ENCODE measurements at regions not wholly inside any gene's neighbourhood (a gene's known extent, or its start where the extent isn't known, plus 50 kb on each side); places are given as distances from the start of the nearest gene placed in this dataset.

DNA sequence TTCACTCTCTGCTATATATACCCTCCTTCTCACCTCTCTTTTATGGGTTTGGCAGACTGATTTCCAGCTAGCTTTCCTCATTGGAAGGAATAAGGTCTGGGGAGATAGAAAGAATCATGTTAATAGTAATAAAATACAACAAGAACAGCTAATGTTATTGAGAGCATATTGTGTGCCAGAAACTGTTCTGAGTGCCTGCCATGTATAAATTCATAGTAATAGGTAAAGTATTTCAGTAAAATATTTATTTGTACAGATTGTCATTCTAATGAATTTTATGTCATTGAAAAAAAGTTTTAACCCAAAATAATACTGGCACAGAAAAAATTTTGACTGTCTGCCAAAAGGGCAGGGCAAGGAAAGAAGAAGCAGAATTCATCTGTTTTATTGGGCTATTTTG is 834.9 kb upstream of the ZNF608 start:
- DNase-seq (no peak), ATAC-seq (ENCODE audit: low read depth in 2 of 2) (no peak)
- peaks cover 0 to 10% (median 3%) of the 10 kb centered on the region in 7 donors for H3K9me3 Mint-ChIP-seq
- no peaks in the 10 kb centered on the region for H3K4me1 ChIP-seq (ENCODE audit: control insufficient read depth, insufficient read depth, low read length, poor library complexity, severe bottlenecking)
- H3K4me3 ChIP-seq (ENCODE audit: low read depth, low read length) = no peak overlapping the region
- H3K4me3 Mint-ChIP-seq = no peak overlapping the region
- no peaks in the 10 kb centered on the region for H3K27me3 ChIP-seq (ENCODE audit: control insufficient read depth, insufficient read depth, low read length)
- H3K27ac Mint-ChIP-seq = no peak overlapping the region
- H3K4me1 Mint-ChIP-seq = no peaks in the 10 kb centered on the region
- no peaks in the 10 kb centered on the region for H3K27me3 Mint-ChIP-seq
- no peaks in the 10 kb centered on the region for H3K36me3 ChIP-seq (ENCODE audit: control insufficient read depth, insufficient read depth, low read length)
- no peaks in the 10 kb centered on the region for H3K9me3 ChIP-seq (ENCODE audit: control insufficient read depth in 2 of 2, low read length in 2 of 2)
- H3K36me3 Mint-ChIP-seq = no peaks in the 10 kb centered on the region
- no peak overlapping the region for H3K27ac ChIP-seq (ENCODE audit: insufficient read depth, low read length, poor library complexity, severe bottlenecking)

DNA sequence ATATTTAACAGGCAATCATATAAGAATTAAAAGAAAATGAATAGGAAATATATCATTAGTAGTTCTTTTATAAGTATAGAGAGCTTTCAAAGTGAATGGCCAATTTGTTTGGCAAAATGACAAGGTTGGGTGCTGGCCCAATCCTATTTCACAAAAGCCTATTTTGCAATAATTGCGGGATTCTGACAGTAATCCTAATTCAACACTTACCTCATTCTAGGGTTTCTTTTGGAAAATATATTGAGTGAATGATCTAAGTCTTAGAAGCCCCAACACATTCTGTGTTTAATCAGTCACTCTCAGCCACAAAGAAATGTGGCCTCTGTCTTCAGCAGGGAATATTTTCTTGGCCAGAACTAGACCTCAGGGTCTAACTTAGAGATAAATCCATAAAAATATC is 835.9 kb upstream of the ZNF608 start:
- Mint-ChIP-seq H3K9me3 (peaks cover 0 to 10% (median 5%) of the 10 kb centered on the region in 7 donors), H3K4me1 (no peaks in the 10 kb centered on the region), H3K27me3 (no peaks in the 10 kb centered on the region), H3K36me3 (no peaks in the 10 kb centered on the region), H3K27ac (no peak overlapping the region), H3K4me3 (no peak overlapping the region)
- Histone ChIP-seq H3K27me3 (ENCODE audit: control insufficient read depth, insufficient read depth, low read length) (no peaks in the 10 kb centered on the region), H3K36me3 (ENCODE audit: control insufficient read depth, insufficient read depth, low read length) (no peaks in the 10 kb centered on the region), H3K4me1 (ENCODE audit: control insufficient read depth, insufficient read depth, low read length, poor library complexity, severe bottlenecking) (no peaks in the 10 kb centered on the region), H3K27ac (ENCODE audit: insufficient read depth, low read length, poor library complexity, severe bottlenecking) (no peak overlapping the region), H3K4me3 (ENCODE audit: low read depth, low read length) (no peak overlapping the region), H3K9me3 (ENCODE audit: control insufficient read depth in 2 of 2, low read length in 2 of 2) (peaks cover 0 to 8% of the 10 kb centered on the region in 2 experiments)
- no peak for DNase-seq
- no peak for ATAC-seq (ENCODE audit: low read depth in 2 of 2)

DNA sequence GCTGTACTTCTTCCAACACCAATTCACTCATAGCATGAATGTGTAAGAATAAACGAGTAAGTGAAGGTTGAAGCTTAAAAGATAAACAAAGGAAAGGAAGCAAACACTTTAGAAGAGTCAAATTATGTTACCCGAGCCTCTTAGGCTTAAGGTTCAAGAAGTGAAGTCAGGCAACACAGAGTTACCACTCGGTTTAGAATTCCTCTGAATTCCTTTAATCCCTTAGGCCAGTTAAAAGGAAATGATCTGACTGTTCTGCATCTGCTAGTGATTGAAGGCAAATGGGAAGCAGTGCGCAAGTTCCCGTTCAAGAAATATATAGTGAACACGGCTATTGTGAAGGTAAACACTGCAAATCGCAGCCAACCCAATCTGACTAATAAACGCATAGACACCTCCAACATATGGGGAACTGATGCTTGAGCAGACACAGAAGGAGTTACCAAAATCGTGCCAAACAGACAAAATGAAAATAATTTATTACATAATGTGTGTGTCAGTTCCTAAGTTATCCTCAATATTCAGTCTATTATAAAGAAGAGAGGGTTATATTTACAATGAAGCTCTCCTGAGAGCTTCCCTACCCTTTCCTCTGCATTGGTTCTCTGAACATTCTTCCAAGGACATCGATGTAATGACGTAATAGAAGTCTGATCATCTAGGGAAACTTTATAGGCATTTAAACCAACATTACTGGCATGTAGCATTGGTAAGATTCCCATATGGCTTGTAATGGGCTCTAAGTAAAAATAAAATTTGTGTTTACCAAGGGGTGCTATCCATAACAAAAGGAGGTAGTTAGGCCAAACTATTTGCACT is 837.1 kb upstream of the ZNF608 start:
- ATAC-seq (ENCODE audit: low read depth in 2 of 2) = no peak
- no peak overlapping the region for H3K4me3 Mint-ChIP-seq
- Histone ChIP-seq H3K9me3 (ENCODE audit: control insufficient read depth in 2 of 2, low read length in 2 of 2) (peaks cover 0 to 8% of the 10 kb centered on the region in 2 experiments), H3K4me3 (ENCODE audit: low read depth, low read length) (no peak overlapping the region), H3K4me1 (ENCODE audit: control insufficient read depth, insufficient read depth, low read length, poor library complexity, severe bottlenecking) (no peaks in the 10 kb centered on the region), H3K27me3 (ENCODE audit: control insufficient read depth, insufficient read depth, low read length) (no peaks in the 10 kb centered on the region), H3K27ac (ENCODE audit: insufficient read depth, low read length, poor library complexity, severe bottlenecking) (no peak overlapping the region), H3K36me3 (ENCODE audit: control insufficient read depth, insufficient read depth, low read length) (no peaks in the 10 kb centered on the region)
- H3K4me1 Mint-ChIP-seq = no peaks in the 10 kb centered on the region
- peaks cover 0 to 17% (median 7%) of the 10 kb centered on the region in 7 donors for H3K9me3 Mint-ChIP-seq
- no peaks in the 10 kb centered on the region for H3K36me3 Mint-ChIP-seq
- no peak for DNase-seq
- H3K27ac Mint-ChIP-seq = no peak overlapping the region
- no peaks in the 10 kb centered on the region for H3K27me3 Mint-ChIP-seq

DNA sequence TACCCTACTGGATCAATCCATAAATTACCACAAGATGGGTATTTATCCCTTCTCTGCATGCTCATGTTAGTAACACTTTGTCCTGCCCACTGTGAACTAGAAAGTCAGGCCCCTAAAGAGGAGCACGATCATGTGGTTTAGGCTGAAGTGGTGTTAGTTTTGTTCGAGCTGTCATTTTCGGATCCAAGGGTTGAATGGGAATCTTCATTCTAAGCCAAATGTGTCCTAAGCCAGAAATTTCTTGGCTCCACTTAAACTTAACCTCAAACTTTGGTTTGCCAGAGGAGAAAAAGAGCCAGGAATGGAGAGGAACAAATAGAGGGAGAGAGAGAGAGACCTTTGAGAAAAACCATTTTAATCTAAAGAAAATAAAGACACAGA is 837.7 kb upstream of the ZNF608 start:
- ATAC-seq (ENCODE audit: low read depth in 2 of 2) = no peak
- Mint-ChIP-seq H3K27me3 (no peaks in the 10 kb centered on the region), H3K9me3 (peaks cover 0 to 20% (median 7%) of the 10 kb centered on the region in 7 donors), H3K27ac (no peak overlapping the region), H3K4me3 (no peak overlapping the region), H3K4me1 (no peaks in the 10 kb centered on the region), H3K36me3 (no peaks in the 10 kb centered on the region)
- no peaks in the 10 kb centered on the region for H3K36me3 ChIP-seq (ENCODE audit: control insufficient read depth, insufficient read depth, low read length)
- no peaks in the 10 kb centered on the region for H3K4me1 ChIP-seq (ENCODE audit: control insufficient read depth, insufficient read depth, low read length, poor library complexity, severe bottlenecking)
- H3K4me3 ChIP-seq (ENCODE audit: low read depth, low read length) = no peak overlapping the region
- peaks cover 0 to 8% of the 10 kb centered on the region in 2 experiments for H3K9me3 ChIP-seq (ENCODE audit: control insufficient read depth in 2 of 2, low read length in 2 of 2)
- DNase-seq = no peak
- H3K27me3 ChIP-seq (ENCODE audit: control insufficient read depth, insufficient read depth, low read length) = no peaks in the 10 kb centered on the region
- H3K27ac ChIP-seq (ENCODE audit: insufficient read depth, low read length, poor library complexity, severe bottlenecking) = no peak overlapping the region

DNA sequence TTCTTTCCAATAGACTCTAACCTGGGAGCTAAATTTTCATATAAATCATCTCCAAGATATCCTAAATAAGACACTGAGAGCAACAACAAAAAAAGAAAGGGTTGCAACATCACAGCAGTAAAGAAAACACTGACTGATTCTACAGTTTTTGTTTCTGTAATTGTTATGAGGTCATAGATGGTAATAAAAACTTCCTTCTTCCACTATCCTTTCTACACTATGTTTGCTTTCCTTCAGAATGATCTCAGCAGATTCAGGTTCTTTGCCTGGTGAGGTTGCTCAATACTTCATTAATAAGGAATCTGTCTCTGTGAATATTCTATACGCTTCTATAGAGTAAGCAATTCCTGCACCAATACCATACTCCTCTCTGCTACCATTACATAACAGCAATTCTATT is 835.6 kb upstream of the GRAMD2B start:
- Histone ChIP-seq H3K4me3 (ENCODE audit: low read depth, low read length) (no peak overlapping the region), H3K27me3 (ENCODE audit: control insufficient read depth, insufficient read depth, low read length) (no peaks in the 10 kb centered on the region), H3K36me3 (ENCODE audit: control insufficient read depth, insufficient read depth, low read length) (no peaks in the 10 kb centered on the region), H3K27ac (ENCODE audit: insufficient read depth, low read length, poor library complexity, severe bottlenecking) (no peak overlapping the region), H3K9me3 (ENCODE audit: control insufficient read depth in 2 of 2, low read length in 2 of 2) (peaks cover 0 to 8% of the 10 kb centered on the region in 2 experiments), H3K4me1 (ENCODE audit: control insufficient read depth, insufficient read depth, low read length, poor library complexity, severe bottlenecking) (no peaks in the 10 kb centered on the region)
- no peak for DNase-seq
- Mint-ChIP-seq H3K27me3 (no peaks in the 10 kb centered on the region), H3K4me3 (no peak overlapping the region), H3K27ac (no peak overlapping the region), H3K9me3 (peaks cover 0 to 27% (median 6%) of the 10 kb centered on the region in 7 donors), H3K4me1 (no peaks in the 10 kb centered on the region), H3K36me3 (no peaks in the 10 kb centered on the region)
- ATAC-seq (ENCODE audit: low read depth in 2 of 2) = no peak

DNA sequence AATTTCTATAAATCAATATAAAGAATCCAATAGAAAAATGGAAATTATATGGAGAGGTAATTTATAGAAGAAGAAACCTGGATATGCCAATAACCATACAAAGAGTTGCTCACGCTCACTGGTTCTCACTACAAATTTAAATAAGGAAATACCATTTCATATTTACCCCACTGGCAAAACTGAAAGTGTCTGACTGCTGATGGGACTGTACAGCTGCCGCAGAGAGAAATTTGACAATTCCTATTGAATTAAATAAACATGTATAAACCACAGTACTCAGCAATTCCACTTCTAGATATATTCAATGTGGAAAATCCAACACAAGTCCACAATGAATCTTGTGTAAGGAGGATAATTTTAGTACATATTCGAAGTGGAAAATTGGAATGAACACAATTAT is 830.4 kb upstream of the GRAMD2B start:
- H3K27ac ChIP-seq (ENCODE audit: insufficient read depth, low read length, poor library complexity, severe bottlenecking) = no peak overlapping the region
- Mint-ChIP-seq H3K27ac (no peak overlapping the region), H3K4me3 (no peak overlapping the region), H3K9me3 (peaks cover 0 to 31% (median 8%) of the 10 kb centered on the region in 7 donors), H3K27me3 (no peaks in the 10 kb centered on the region), H3K36me3 (no peaks in the 10 kb centered on the region), H3K4me1 (no peaks in the 10 kb centered on the region)
- ATAC-seq (ENCODE audit: low read depth in 2 of 2) (no peak), DNase-seq (no peak)
- H3K4me1 ChIP-seq (ENCODE audit: control insufficient read depth, insufficient read depth, low read length, poor library complexity, severe bottlenecking) = no peaks in the 10 kb centered on the region
- H3K27me3 ChIP-seq (ENCODE audit: control insufficient read depth, insufficient read depth, low read length) = no peaks in the 10 kb centered on the region
- H3K36me3 ChIP-seq (ENCODE audit: control insufficient read depth, insufficient read depth, low read length) = no peaks in the 10 kb centered on the region
- no peak overlapping the region for H3K4me3 ChIP-seq (ENCODE audit: low read depth, low read length)
- no peaks in the 10 kb centered on the region for H3K9me3 ChIP-seq (ENCODE audit: control insufficient read depth in 2 of 2, low read length in 2 of 2)

DNA sequence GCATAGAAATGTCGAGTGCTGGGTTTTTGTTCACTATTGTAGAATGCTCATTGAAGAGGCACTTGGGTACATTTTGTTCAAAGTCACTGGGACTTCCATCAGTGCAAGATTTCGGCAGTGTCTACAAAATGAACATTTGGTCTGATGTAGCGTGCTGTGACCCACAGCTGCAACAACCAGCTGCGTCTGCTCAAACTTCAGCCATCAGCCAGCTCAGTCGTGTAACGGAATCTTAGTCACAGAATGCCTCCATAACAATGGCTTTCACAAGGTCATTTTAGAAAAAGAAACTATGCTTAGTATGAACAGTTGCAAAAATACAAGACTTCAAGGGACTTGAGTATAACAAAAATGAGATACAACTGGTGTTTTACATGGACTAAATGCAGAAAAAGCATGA is 828.1 kb upstream of the GRAMD2B start:
- no peaks in the 10 kb centered on the region for H3K27me3 Mint-ChIP-seq
- H3K36me3 Mint-ChIP-seq = no peaks in the 10 kb centered on the region
- H3K4me1 Mint-ChIP-seq = no peaks in the 10 kb centered on the region
- Histone ChIP-seq H3K27me3 (ENCODE audit: control insufficient read depth, insufficient read depth, low read length) (no peaks in the 10 kb centered on the region), H3K36me3 (ENCODE audit: control insufficient read depth, insufficient read depth, low read length) (no peaks in the 10 kb centered on the region), H3K4me3 (ENCODE audit: low read depth, low read length) (no peak overlapping the region), H3K27ac (ENCODE audit: insufficient read depth, low read length, poor library complexity, severe bottlenecking) (no peak overlapping the region), H3K9me3 (ENCODE audit: control insufficient read depth in 2 of 2, low read length in 2 of 2) (no peaks in the 10 kb centered on the region), H3K4me1 (ENCODE audit: control insufficient read depth, insufficient read depth, low read length, poor library complexity, severe bottlenecking) (no peaks in the 10 kb centered on the region)
- peaks cover 0 to 29% (median 9%) of the 10 kb centered on the region in 7 donors for H3K9me3 Mint-ChIP-seq
- DNase-seq = no peak
- H3K27ac Mint-ChIP-seq = no peak overlapping the region
- H3K4me3 Mint-ChIP-seq = no peak overlapping the region
- no peak for ATAC-seq (ENCODE audit: low read depth in 2 of 2)

DNA sequence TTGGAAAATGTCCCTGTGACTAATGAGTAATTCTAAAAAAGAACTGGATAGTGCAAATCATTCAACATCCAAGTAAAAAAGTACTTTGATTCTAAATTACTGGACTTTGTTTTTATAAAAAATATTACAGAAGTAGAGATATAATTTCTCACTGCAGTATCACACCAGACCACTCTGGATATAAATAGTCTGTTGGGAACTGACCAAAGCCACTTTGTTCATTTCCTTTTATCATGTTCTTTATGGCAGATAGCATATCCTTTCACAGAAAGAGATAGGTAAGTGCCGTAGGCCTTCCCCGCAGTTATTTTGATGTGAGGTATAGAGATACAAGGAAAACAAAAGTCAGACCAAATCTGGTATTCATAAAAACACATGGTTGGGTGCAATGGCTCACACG is 827.4 kb upstream of the GRAMD2B start:
- Histone ChIP-seq H3K4me1 (ENCODE audit: control insufficient read depth, insufficient read depth, low read length, poor library complexity, severe bottlenecking) (no peaks in the 10 kb centered on the region), H3K36me3 (ENCODE audit: control insufficient read depth, insufficient read depth, low read length) (no peaks in the 10 kb centered on the region), H3K27me3 (ENCODE audit: control insufficient read depth, insufficient read depth, low read length) (no peaks in the 10 kb centered on the region), H3K9me3 (ENCODE audit: control insufficient read depth in 2 of 2, low read length in 2 of 2) (no peaks in the 10 kb centered on the region), H3K4me3 (ENCODE audit: low read depth, low read length) (no peak overlapping the region), H3K27ac (ENCODE audit: insufficient read depth, low read length, poor library complexity, severe bottlenecking) (no peak overlapping the region)
- Mint-ChIP-seq H3K4me1 (no peaks in the 10 kb centered on the region), H3K36me3 (no peaks in the 10 kb centered on the region), H3K27me3 (no peaks in the 10 kb centered on the region), H3K27ac (no peak overlapping the region), H3K4me3 (no peak overlapping the region), H3K9me3 (peaks cover 0 to 31% (median 10%) of the 10 kb centered on the region in 7 donors)
- no peak for ATAC-seq (ENCODE audit: low read depth in 2 of 2)
- no peak for DNase-seq
